Testis (tissue), 2 donors: ENCODE measurements at regions not wholly inside any gene's neighbourhood (a gene's known extent, or its start where the extent isn't known, plus 50 kb on each side); places are given as distances from the start of the nearest gene placed in this dataset.

ENCODE experiments used
- CTCF ChIP-seq, 3 experiments: fragments of 450-650 bp in 2 of 3; fragments of 200-600 bp in 1 of 3; sonication (generic) in 1 of 3; IDR thresholded peaks; one replicate each; pipeline ENCODE4 v1.5.1; 2016 to 2019; ENCODE audit warnings: antibody characterized with exemption in 3 of 3, mild to moderate bottlenecking in 2 of 3, moderate library complexity in 1 of 3
- POLR2A ChIP-seq: fragments of 450-650 bp; IDR thresholded peaks from one replicate; pipeline ENCODE4 v1.6.1; 2017; ENCODE audit warnings: antibody characterized with exemption, mild to moderate bottlenecking, moderate library complexity

GRCh38 chr3:124256599-124256998, 264.7 kb upstream of the ROPN1 start:
- no peak for TF ChIP-seq CTCF (IDR thresholded peaks at IDR 0.05)
- no peak for TF ChIP-seq POLR2A
